Psoas muscle (tissue), 7 donors: ENCODE measurements at regions not wholly inside any gene's neighbourhood (a gene's known extent, or its start where the extent isn't known, plus 50 kb on each side); places are given as distances from the start of the nearest gene placed in this dataset.

Source experiments
- ATAC-seq, 4 donors: fragments of 200-7000 bp; cut with Tn5 transposase; one replicate each; pipeline ENCODE4 v1.9.1; 2020; ENCODE audit warnings: moderate library complexity in 3 of 4, mild to moderate bottlenecking in 2 of 4
- DNase-seq, 2 donors: peaks; one replicate each; pipeline ENCODE4 v3.0.0-alpha.2; 2020
- H3K27ac ChIP-seq: fragments of 200-600 bp; one replicate; pipeline ENCODE4 v1.8.0; 2022
- H3K27me3 ChIP-seq, 3 donors: fragments of 200-600 bp in 1 of 3; one replicate each; pipeline versions ENCODE4 v1.6.1 to v1.8.0; 2013 to 2022; ENCODE audit warnings: low read length in 2 of 3, mild to moderate bottlenecking in 2 of 3, moderate library complexity in 1 of 3; ENCODE audit not compliant: insufficient read depth in 3 of 3
- H3K36me3 ChIP-seq, 2 donors: fragments of 200-600 bp in 1 of 2; one replicate each; pipeline versions ENCODE4 v1.6.1 to v1.8.0; 2013 to 2022; ENCODE audit warnings: low read depth in 1 of 2, mild to moderate bottlenecking in 1 of 2, moderate library complexity in 1 of 2; ENCODE audit not compliant: insufficient read depth in 1 of 2
- H3K4me1 ChIP-seq: fragments of 200-600 bp; one replicate; pipeline ENCODE4 v1.8.0; 2022
- H3K4me3 ChIP-seq: fragments of 200-600 bp; one replicate; pipeline ENCODE4 v1.8.0; 2022; ENCODE audit warnings: mild to moderate bottlenecking
- H3K9me3 ChIP-seq: fragments of 200-600 bp; one replicate; pipeline ENCODE4 v1.8.0; 2022
- WGBS, 3 donors: extraction: QIAGEN DNeasy Blood & Tissue Kit; methylation state at CpG; one replicate each; pipeline versions ENCODE4 v1.1.6 to v1.1.7; 2013; 5-methylcytosine and 5-hydroxymethylcytosine counted together
- intact Hi-C, 2 donors: fragments of 100-400 bp; cut with DNase I; formaldehyde crosslinking; loops; one replicate each; pipeline versions ENCODE4 v1.11.0 to v1.14.2; 2022
- TF ChIP-seq, protein P1 (sequence below): fragments of 200-600 bp; IDR thresholded peaks from one replicate; pipeline ENCODE4 v1.8.0; 2022; ENCODE audit warnings: antibody characterized with exemption
- donor health status: healthy with polysubstance abuse.
- donor health status: DM: no; HTN: no; CAD: no; lungs with moderate emphysema.
- donor health status: Bipolar disorder and iron deficiency.
- donor health status: healthy.
- donor health status: DM: yes; HTN: yes; CAD: no.
- donor health status: DM: no; HTN: no; CAD: no.
- donor health status: DM: yes; HTN: yes; CAD: no.

DNA sequence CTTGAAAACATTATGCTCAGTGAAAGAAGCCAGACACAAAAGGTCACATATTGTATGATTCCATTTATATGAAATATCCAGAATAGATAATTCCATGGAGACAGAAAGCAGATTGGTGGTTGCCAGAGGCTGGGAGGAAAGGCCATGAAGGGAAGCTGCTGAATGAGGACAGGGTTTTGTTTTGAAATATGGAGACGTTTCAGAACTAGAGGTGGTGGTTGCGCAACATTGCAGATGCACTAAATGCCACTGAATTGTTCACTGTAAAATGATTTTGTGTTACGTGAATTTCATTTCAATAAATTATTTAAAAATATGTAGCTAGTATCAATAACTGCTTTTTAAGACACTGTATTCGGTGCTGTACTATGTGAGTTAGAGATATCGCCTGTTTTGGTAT, 101.7 kb upstream of the ZNF236 start:
- ATAC-seq, result no peak
- no peak overlapping the region for H3K4me3 ChIP-seq
- DNase-seq, result no peak
- H3K36me3 ChIP-seq, result no peaks in the 10 kb centered on the region
- H3K27me3 ChIP-seq, result peaks cover 0 to 3% (median 0%) of the 10 kb centered on the region in 3 donors
- H3K9me3 ChIP-seq, result no peaks in the 10 kb centered on the region
- intact Hi-C loops, result no loop called here
- H3K27ac ChIP-seq, result no peak overlapping the region
- no peaks in the 10 kb centered on the region for H3K4me1 ChIP-seq
- TF ChIP-seq, protein P1, sequence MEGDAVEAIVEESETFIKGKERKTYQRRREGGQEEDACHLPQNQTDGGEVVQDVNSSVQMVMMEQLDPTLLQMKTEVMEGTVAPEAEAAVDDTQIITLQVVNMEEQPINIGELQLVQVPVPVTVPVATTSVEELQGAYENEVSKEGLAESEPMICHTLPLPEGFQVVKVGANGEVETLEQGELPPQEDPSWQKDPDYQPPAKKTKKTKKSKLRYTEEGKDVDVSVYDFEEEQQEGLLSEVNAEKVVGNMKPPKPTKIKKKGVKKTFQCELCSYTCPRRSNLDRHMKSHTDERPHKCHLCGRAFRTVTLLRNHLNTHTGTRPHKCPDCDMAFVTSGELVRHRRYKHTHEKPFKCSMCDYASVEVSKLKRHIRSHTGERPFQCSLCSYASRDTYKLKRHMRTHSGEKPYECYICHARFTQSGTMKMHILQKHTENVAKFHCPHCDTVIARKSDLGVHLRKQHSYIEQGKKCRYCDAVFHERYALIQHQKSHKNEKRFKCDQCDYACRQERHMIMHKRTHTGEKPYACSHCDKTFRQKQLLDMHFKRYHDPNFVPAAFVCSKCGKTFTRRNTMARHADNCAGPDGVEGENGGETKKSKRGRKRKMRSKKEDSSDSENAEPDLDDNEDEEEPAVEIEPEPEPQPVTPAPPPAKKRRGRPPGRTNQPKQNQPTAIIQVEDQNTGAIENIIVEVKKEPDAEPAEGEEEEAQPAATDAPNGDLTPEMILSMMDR, result no peak
- 71 to 78% (median 74%) methylated on average over 5 of the region's 5 CpGs for WGBS, 3 donors

DNA sequence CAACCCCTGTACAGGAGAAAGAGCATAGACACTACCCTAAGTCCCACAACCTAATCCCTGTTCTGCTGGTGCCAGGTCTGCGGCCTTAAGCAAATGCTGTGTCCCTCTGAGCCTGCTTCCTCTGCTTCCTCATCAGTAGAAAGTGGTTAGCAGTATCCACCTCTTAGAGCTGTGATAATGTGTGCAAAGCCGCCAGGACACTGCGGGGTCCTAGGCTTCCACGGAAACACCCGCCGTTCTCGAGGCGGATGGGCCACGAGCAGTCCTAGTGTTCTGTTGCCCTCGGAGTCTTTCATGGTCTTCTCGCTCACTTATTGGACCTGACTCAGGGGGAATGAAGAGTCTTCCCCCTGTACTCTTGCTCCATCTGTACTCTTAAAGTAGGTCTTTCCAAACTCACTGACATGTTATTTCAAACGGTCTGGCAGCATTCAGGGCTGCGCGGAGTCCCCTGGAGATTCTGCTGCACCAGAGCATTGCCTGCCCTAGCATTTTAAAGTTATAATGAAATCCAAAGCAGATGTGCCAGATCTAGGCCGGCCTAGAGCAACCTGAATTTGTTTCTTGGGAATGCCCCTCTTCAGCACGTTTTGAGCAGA, 107.2 kb upstream of the ZNF236 start:
- H3K4me3 ChIP-seq, result no peak overlapping the region
- DNase-seq, result peak in 1 of 2 donors; percentile 69
- no peaks in the 10 kb centered on the region for H3K36me3 ChIP-seq
- TF ChIP-seq, protein P1, result no peak
- WGBS, 3 donors, result 79 to 83% (median 81%) methylated on average over 16 of the region's 16 CpGs
- no peaks in the 10 kb centered on the region for H3K27me3 ChIP-seq
- intact Hi-C loops, result no loop called here
- no peaks in the 10 kb centered on the region for H3K9me3 ChIP-seq
- no peak overlapping the region for H3K27ac ChIP-seq
- H3K4me1 ChIP-seq, result no peaks in the 10 kb centered on the region
- peak in 3 of 4 donors; percentile 46 to 56 (median 49) for ATAC-seq

DNA sequence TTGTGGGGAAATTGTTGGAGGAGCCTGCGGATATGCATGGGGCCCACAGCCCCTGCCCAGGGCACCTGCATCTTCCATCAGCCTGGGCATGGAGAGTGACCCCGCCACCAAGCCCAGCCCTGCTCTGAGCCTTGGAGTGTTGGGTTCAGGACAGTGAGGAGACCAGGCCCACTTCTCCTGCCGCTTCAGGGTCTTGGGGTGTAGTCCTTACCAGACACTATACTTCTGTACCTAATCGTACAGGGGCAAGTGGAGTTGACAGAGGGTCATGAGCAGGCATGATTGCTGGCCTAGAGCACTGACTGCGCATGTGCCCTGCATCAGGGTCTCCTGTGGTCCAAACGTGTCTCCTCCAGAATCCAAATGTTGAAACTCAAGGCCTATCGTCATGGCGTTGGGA, 108.9 kb upstream of the ZNF236 start:
- no peaks in the 10 kb centered on the region for H3K36me3 ChIP-seq
- H3K27me3 ChIP-seq, result no peaks in the 10 kb centered on the region
- WGBS, 3 donors, result 94 to 96% (median 95%) methylated on average over 8 of the region's 8 CpGs
- no peaks in the 10 kb centered on the region for H3K4me1 ChIP-seq
- no peak overlapping the region for H3K4me3 ChIP-seq
- H3K27ac ChIP-seq, result no peak overlapping the region
- H3K9me3 ChIP-seq, result no peaks in the 10 kb centered on the region
- TF ChIP-seq, protein P1, result no peak
- ATAC-seq (no peak), DNase-seq (no peak)
- intact Hi-C loops, result no loop called here

DNA sequence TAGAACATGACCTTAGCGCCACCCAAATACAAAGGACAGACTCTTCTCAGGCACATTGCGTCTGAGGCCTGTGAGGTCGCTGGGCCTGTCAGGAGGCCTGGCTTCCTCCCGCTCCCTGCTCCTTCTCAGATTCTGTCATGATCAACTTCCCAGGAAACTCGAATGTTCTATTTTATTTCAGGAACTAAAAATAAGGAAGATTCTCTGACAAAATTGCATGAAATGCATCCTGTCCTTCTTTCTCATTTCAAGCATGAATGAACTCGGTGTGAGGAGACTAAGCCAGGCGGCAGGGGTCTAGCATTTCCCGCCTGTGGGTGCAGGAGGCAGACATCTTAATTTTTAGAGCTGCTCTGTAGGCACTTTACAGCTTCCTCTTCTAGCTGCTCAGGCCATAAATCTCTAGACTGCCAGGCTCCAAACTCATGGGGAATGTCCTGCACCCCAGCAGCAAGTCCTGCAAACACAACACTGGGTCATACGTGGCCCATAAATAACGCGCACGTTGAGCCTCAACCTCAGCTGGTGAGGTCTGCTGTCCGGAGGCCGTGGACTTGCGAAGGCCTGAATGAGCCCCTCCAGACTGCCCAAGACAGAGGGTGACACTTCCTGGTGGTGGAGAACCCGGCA, 109.7 kb upstream of the ZNF236 start:
- Histone ChIP-seq H3K27me3 (no peaks in the 10 kb centered on the region), H3K9me3 (no peaks in the 10 kb centered on the region), H3K4me1 (no peaks in the 10 kb centered on the region), H3K36me3 (no peaks in the 10 kb centered on the region), H3K4me3 (no peak overlapping the region), H3K27ac (no peak overlapping the region)
- intact Hi-C loops, result no loop called here
- no peak for DNase-seq
- ATAC-seq, result no peak
- 85 to 87% (median 85%) methylated on average over 16 of the region's 16 CpGs for WGBS, 3 donors
- TF ChIP-seq, protein P1, result no peak
